ENCODE measurements at regions not wholly inside any gene's neighbourhood (a gene's known extent, or its start where the extent isn't known, plus 50 kb on each side); places are given as distances from the start of the nearest gene placed in this dataset.
A peak's percentile ranks its signal among the peaks of the same experiment; 100 is the strongest.

GRCh38 chr6:12522347-12522746, 194.2 kb upstream of the PHACTR1 start:
- H3K27me3 ChIP-seq: no peaks in the 10 kb centered on the region
- no peaks in the 10 kb centered on the region for H3K9me3 ChIP-seq
- no peak for TF ChIP-seq CTCF (IDR thresholded peaks at IDR 0.05)
- intact Hi-C loops (cut with DNase I): no loop called here
- H3K4me3 ChIP-seq: no peak overlapping the region
- H3K4me1 ChIP-seq: no peaks in the 10 kb centered on the region
- no peak for ATAC-seq
- no peak for FAIRE-seq
- DNase-seq: no peak
- H3K36me3 ChIP-seq: no peaks in the 10 kb centered on the region
- 74 to 83% methylated on average over 1 of the region's 1 CpG for WGBS, 2 donors
- no peak overlapping the region for H3K27ac ChIP-seq

- 75 to 83% methylated on average over 1 of the region's 1 CpG for WGBS, 2 donors
- Histone ChIP-seq H3K27ac (no peak overlapping the region), H3K4me3 (no peak overlapping the region), H3K9me3 (no peaks in the 10 kb centered on the region), H3K27me3 (no peaks in the 10 kb centered on the region), H3K36me3 (no peaks in the 10 kb centered on the region), H3K4me1 (no peaks in the 10 kb centered on the region)
- ATAC-seq (no peak), FAIRE-seq (no peak), DNase-seq (no peak)
- no peak for TF ChIP-seq CTCF (IDR thresholded peaks at IDR 0.05)
- intact Hi-C loops (cut with DNase I): no loop called here
These were observed 192.8 kb upstream of the PHACTR1 start for GRCh38 chr6:12523726-12524125.

- H3K27me3 ChIP-seq: no peaks in the 10 kb centered on the region
- no peaks in the 10 kb centered on the region for H3K36me3 ChIP-seq
- ATAC-seq (no peak), DNase-seq (no peak), FAIRE-seq (no peak)
- 95 to 99% methylated on average over 3 of the region's 3 CpGs for WGBS, 2 donors
- intact Hi-C loops (cut with DNase I): no loop called here
- H3K4me3 ChIP-seq: no peak overlapping the region
- TF ChIP-seq CTCF (IDR thresholded peaks at IDR 0.05): no peak
- H3K27ac ChIP-seq: no peak overlapping the region
- H3K4me1 ChIP-seq: no peaks in the 10 kb centered on the region
- no peaks in the 10 kb centered on the region for H3K9me3 ChIP-seq
These were observed 191.3 kb upstream of the PHACTR1 start for GRCh38 chr6:12525276-12525675.

GRCh38 chr6:12527339-12527738, 189.2 kb upstream of the PHACTR1 start:
- DNase-seq (no peak), FAIRE-seq (no peak), ATAC-seq (no peak)
- Histone ChIP-seq H3K27me3 (no peaks in the 10 kb centered on the region), H3K9me3 (no peaks in the 10 kb centered on the region), H3K4me3 (no peak overlapping the region), H3K27ac (no peak overlapping the region), H3K4me1 (no peaks in the 10 kb centered on the region), H3K36me3 (no peaks in the 10 kb centered on the region)
- WGBS, 2 donors: 64 to 80% methylated on average over 2 of the region's 2 CpGs
- intact Hi-C loops (cut with DNase I): no loop called here
- no peak for TF ChIP-seq CTCF (IDR thresholded peaks at IDR 0.05)

GRCh38 chr6:12528136-12528535, 188.4 kb upstream of the PHACTR1 start:
- no peak for ATAC-seq
- Histone ChIP-seq H3K4me1 (no peaks in the 10 kb centered on the region), H3K36me3 (no peaks in the 10 kb centered on the region), H3K9me3 (no peaks in the 10 kb centered on the region), H3K27me3 (no peaks in the 10 kb centered on the region), H3K27ac (peak overlapping the region in 1 of 4 donors; percentile 6), H3K4me3 (no peak overlapping the region)
- intact Hi-C loops (cut with DNase I): no loop called here
- no peak for FAIRE-seq
- 30 to 34% methylated on average over 5 of the region's 5 CpGs for WGBS, 2 donors
- no peak for TF ChIP-seq CTCF (IDR thresholded peaks at IDR 0.05)
- DNase-seq: no peak

All from pancreas (tissue), 10 donors.